ENCODE measurements at regions not wholly inside any gene's neighbourhood (a gene's known extent, or its start where the extent isn't known, plus 50 kb on each side); places are given as distances from the start of the nearest gene placed in this dataset.

GRCh38 chr3:189474944-189475343 is 156.2 kb upstream of the TP63 start:
- Histone ChIP-seq H3K23ac (ENCODE audit: low read depth, low read length) (no peak overlapping the region), H2BK120ac (ENCODE audit: low read depth, low read length) (no peak overlapping the region), H2BK5ac (ENCODE audit: low read depth, low read length, poor library complexity, severe bottlenecking) (no peak overlapping the region), H4K8ac (ENCODE audit: low read depth in 2 of 2, low read length in 2 of 2) (no peak overlapping the region), H4K5ac (ENCODE audit: low read depth, low read length) (no peak overlapping the region), H3K4me2 (ENCODE audit: low read depth, low read length) (no peak overlapping the region), H3K18ac (ENCODE audit: low read depth, low read length) (no peak overlapping the region), H2AFZ (replicated peaks; ENCODE audit: low read length, poor library complexity) (no peak overlapping the region), H2BK20ac (ENCODE audit: low read depth, low read length) (no peak overlapping the region), H3K9me1 (ENCODE audit: insufficient read depth, low read length) (no peaks in the 10 kb centered on the region), H3K9ac (ENCODE audit: low read depth, low read length) (no peak overlapping the region), H2BK15ac (ENCODE audit: low read depth, low read length) (no peak overlapping the region), H3K9me3 (ENCODE audit: control insufficient read depth, insufficient read depth, low read length) (no peaks in the 10 kb centered on the region), H2AK9ac (replicated peaks; ENCODE audit: low read depth, low read length, poor library complexity) (no peak overlapping the region), H3K79me1 (ENCODE audit: low read depth in 1 of 2, low read length in 2 of 2) (no peaks in the 10 kb centered on the region), H4K20me1 (ENCODE audit: insufficient read depth, low read length) (no peaks in the 10 kb centered on the region), H3K4ac (ENCODE audit: low read depth, low read length) (no peak overlapping the region), H3K4me1 (ENCODE audit: control insufficient read depth, insufficient read depth, low read length) (no peaks in the 10 kb centered on the region), H3K4me3 (ENCODE audit: insufficient read depth, low read depth, low read length) (no peak overlapping the region), H3K27ac (ENCODE audit: insufficient read depth, low read length) (no peak overlapping the region), H3K56ac (ENCODE audit: extremely low read depth, insufficient read depth, low read length) (no peak overlapping the region), H3K14ac (replicated peaks; ENCODE audit: low read depth, low read length) (no peak overlapping the region), H3K27me3 (ENCODE audit: control insufficient read depth, insufficient read depth, low read length) (no peaks in the 10 kb centered on the region), H4K91ac (ENCODE audit: insufficient read depth, low read depth, low read length) (no peak overlapping the region), H2AK5ac (ENCODE audit: low read depth, low read length) (no peak overlapping the region), H3K36me3 (ENCODE audit: control insufficient read depth, insufficient read depth, low read length) (no peaks in the 10 kb centered on the region)
- DNase-seq: no peak
- dilution Hi-C loops (cut with HindIII; ENCODE audit: low sequenced_read_pairs, unreplicated experiment): no loop called here
- TF ChIP-seq MXI1 (IDR thresholded peaks at IDR 0.05; ENCODE audit: borderline replicate concordance, low read depth, low read length): no peak
- TF ChIP-seq, protein P1, sequence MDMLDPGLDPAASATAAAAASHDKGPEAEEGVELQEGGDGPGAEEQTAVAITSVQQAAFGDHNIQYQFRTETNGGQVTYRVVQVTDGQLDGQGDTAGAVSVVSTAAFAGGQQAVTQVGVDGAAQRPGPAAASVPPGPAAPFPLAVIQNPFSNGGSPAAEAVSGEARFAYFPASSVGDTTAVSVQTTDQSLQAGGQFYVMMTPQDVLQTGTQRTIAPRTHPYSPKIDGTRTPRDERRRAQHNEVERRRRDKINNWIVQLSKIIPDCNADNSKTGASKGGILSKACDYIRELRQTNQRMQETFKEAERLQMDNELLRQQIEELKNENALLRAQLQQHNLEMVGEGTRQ (IDR thresholded peaks at IDR 0.05; ENCODE audit: low read depth, low read length): no peak
- no peak for TF ChIP-seq RAD21 (IDR thresholded peaks at IDR 0.05; ENCODE audit: low read length)
- no peak for TF ChIP-seq CEBPB (IDR thresholded peaks at IDR 0.05; ENCODE audit: low read depth, low read length)
- no peak for TF ChIP-seq SMC3 (IDR thresholded peaks at IDR 0.05; ENCODE audit: low read depth, low read length)
- no peak for TF ChIP-seq MAFK (IDR thresholded peaks at IDR 0.05; ENCODE audit: low read depth, low read length)
- TF ChIP-seq ELK1 (IDR thresholded peaks at IDR 0.05; ENCODE audit: borderline replicate concordance, low read depth, low read length): no peak
- TF ChIP-seq BHLHE40 (IDR thresholded peaks at IDR 0.05; ENCODE audit: low read depth, low read length): no peak
- no peak for TF ChIP-seq NFE2L2 (IDR thresholded peaks at IDR 0.05; ENCODE audit: low read depth, low read length)
- TF ChIP-seq CTCF (conservative IDR thresholded peaks at IDR 0.05; ENCODE audit: low read depth, low read length): no peak
- no peak for TF ChIP-seq CHD1 (IDR thresholded peaks at IDR 0.05; ENCODE audit: low read depth, low read length)
- TF ChIP-seq MAZ (IDR thresholded peaks at IDR 0.05; ENCODE audit: borderline replicate concordance, low read depth, low read length): no peak
- no peak for TF ChIP-seq POLR2A (IDR thresholded peaks at IDR 0.05; ENCODE audit: low read depth, low read length)
- TF ChIP-seq FOS (IDR thresholded peaks at IDR 0.05; ENCODE audit: low read depth, low read length): no peak
- TF ChIP-seq RCOR1 (IDR thresholded peaks at IDR 0.05; ENCODE audit: insufficient replicate concordance, low read length): no peak
- no peak for TF ChIP-seq RFX5 (IDR thresholded peaks at IDR 0.05; ENCODE audit: low read depth, low read length)
- CTCF ChIA-PET: no interaction called here
- intact Hi-C loops (cut with micrococcal nuclease): no loop called here
- WGBS, 2 experiments (ENCODE audit: extremely low coverage in 2 of 2, insufficient read length in 1 of 2): no CpG with 5 or more reads among the region's 2 CpGs
- in situ Hi-C loops (cut with MboI; ENCODE audit: low sequenced_read_pairs): no loop called here
- POLR2A ChIA-PET (ENCODE audit: unreplicated experiment): no interaction called here
- BruUV-seq (replicated peaks): no TSS peak
- ATAC-seq (ENCODE audit: low read depth): no peak
